NCI-H526 treated with DMSO at 0.1 percent for 48 hours (cell line): ENCODE measurements at regions not wholly inside any gene's neighbourhood (a gene's known extent, or its start where the extent isn't known, plus 50 kb on each side); places are given as distances from the start of the nearest gene placed in this dataset.
"Not testable (repeated sequence)": the region's sequence is repeated elsewhere in the genome, so short reads cannot be mapped to it uniquely, and the experiment has no call there.

Experiments used
- DNase-seq: peaks from one replicate; lab custom pipeline; 2025; lab: John Stamatoyannopoulos, UW

GRCh38 chr16:75924397-75924796 lies 198.1 kb upstream of the CPHXL start:
- no peak for DNase-seq

GRCh38 chr16:75927810-75928209 lies 201.5 kb upstream of the CPHXL start:
- no peak for DNase-seq

GRCh38 chr16:75928295-75928694 lies 202.0 kb upstream of the CPHXL start:
- DNase-seq = no peak

GRCh38 chr16:75929046-75929445 lies 202.8 kb upstream of the CPHXL start:
- DNase-seq = no peak

GRCh38 chr16:75931043-75931442 lies 204.8 kb upstream of the CPHXL start:
- no peak for DNase-seq

- no peak for DNase-seq
These were observed 205.7 kb upstream of the CPHXL start for GRCh38 chr16:75931970-75932369.

GRCh38 chr16:75938818-75939217 lies 212.5 kb upstream of the CPHXL start:
- no peak for DNase-seq

- DNase-seq = no peak
These were observed 216.1 kb upstream of the CPHXL start for GRCh38 chr16:75942351-75942750.

- no peak for DNase-seq
These were observed 216.6 kb upstream of the CPHXL start for GRCh38 chr16:75942936-75943335.

GRCh38 chr16:75943705-75944514 lies 217.6 kb upstream of the CPHXL start:
- DNase-seq = peak; percentile 7

GRCh38 chr16:75945916-75946457 lies 219.7 kb upstream of the CPHXL start:
- no peak for DNase-seq

GRCh38 chr16:75947626-75948239 lies 221.4 kb upstream of the CPHXL start:
- no peak for DNase-seq

GRCh38 chr16:75948441-75948840 lies 222.2 kb upstream of the CPHXL start:
- peak; percentile 5 for DNase-seq

GRCh38 chr16:75948886-75949285 lies 222.6 kb upstream of the CPHXL start:
- DNase-seq = no peak

- no peak for DNase-seq
These were observed 225.8 kb upstream of the CPHXL start for GRCh38 chr16:75952124-75952523.

- no peak for DNase-seq
These were observed 231.6 kb upstream of the CPHXL start for GRCh38 chr16:75957870-75958269.

- no peak for DNase-seq
These were observed 239.4 kb upstream of the CPHXL start for GRCh38 chr16:75965504-75966374.

GRCh38 chr16:75969120-75969519 lies 242.8 kb upstream of the CPHXL start:
- not testable (repeated sequence) for DNase-seq

GRCh38 chr16:75971334-75971733 lies 245.0 kb upstream of the CPHXL start:
- DNase-seq = no peak

- no peak for DNase-seq
These were observed 257.0 kb upstream of the CPHXL start for GRCh38 chr16:75983296-75983695.

- no peak for DNase-seq
These were observed 257.6 kb upstream of the CPHXL start for GRCh38 chr16:75983741-75984381.

- no peak for DNase-seq
These were observed 261.0 kb upstream of the CPHXL start for GRCh38 chr16:75987323-75987722.
